NK-92 treated with Interleukin-12 subunit alpha and Interleukin-12 subunit beta, amount 100 ng/mL, for 24 hours (cell line): ENCODE measurements at regions not wholly inside any gene's neighbourhood (a gene's known extent, or its start where the extent isn't known, plus 50 kb on each side); places are given as distances from the start of the nearest gene placed in this dataset.

ENCODE experiments used
- DNase-seq: peaks from one replicate; lab custom pipeline; 2025; lab: John Stamatoyannopoulos, UW

- DNase-seq, result no peak
These were observed 324.7 kb downstream of the ETS1 start for GRCh38 chr11:128262463-128263345.

DNA sequence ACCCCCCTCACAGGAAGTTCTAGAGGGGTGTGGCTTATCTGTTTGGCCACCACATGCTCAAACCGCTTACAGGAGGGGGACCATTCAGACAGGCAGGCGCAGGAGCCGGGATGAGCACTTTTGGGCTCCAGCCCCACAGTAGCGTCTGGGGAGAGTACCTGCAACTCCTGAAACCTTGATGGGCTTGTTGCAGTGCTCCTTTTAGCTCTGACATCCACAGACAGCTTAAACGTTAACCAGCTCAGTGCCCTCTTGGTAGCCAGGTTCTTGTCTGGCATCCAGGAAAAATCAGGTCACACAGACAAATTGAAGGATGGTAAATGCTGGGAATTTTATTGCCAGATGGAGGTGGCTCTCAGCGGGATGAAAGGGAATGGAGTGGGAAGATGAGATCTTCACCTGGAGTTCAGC, 326.3 kb downstream of the ETS1 start:
- DNase-seq, result no peak

GRCh38 chr11:128260398-128260797, 327.0 kb downstream of the ETS1 start:
- no peak for DNase-seq

- no peak for DNase-seq
These were observed 327.5 kb downstream of the ETS1 start for GRCh38 chr11:128259816-128260215.

DNA sequence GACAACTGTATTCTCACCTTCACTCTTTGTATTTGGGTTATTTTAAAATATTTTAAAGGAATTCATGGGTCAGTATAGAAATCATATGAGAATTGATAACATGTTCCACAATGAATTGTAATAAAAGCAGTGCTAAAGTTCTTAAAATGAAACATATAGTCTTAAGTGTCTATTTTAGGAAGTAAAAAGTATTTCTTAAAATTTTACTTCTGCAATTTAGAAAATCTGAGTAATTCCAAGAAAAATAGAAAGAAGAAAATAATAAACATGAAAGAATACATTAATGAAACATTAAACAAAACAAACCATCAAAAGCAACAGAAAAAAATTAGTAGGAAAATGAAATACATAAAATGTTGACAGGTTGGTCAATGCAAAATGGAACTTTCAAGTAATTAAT, 332.4 kb downstream of the ETS1 start:
- no peak for DNase-seq

DNA sequence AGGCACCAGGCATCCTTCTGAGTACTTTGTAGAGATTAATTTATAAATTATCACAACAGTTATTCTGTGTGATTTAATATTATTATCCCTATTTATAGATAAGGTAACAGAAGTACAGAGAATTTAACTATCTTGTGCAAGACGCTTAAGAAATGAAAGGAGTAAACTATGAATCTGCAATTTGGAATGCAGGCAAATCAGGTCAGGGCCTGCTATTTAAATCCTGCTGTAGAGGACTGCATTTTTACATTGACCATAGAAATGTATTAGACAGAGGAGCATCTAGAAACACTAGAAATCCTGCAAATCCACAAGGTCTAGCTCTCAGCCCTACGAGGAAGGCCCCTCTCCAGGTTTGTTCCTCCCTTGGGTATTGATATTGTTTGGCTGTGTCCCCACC, 336.2 kb downstream of the ETS1 start:
- no peak for DNase-seq

DNA sequence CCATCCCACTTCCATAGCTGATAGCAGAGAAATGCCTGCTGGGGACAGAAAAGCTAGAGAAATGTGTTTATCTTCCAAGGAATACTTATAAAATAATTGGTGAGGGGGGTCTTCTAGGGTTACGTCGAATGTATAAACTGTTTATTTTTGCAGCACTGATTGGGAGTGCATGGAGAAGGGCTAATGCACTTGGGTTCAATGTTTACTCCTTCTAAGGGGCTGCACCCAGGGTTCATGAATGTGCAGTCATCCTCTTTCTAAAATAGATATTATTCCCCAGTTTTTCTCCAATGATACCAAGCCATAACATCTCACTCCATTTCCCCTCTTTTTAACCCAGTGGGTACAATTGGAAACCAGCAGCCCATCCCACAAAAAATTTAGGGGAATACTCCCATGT, 336.9 kb downstream of the ETS1 start:
- DNase-seq, result no peak

GRCh38 chr11:128246810-128247594, 340.4 kb downstream of the ETS1 start:
- no peak for DNase-seq

DNA sequence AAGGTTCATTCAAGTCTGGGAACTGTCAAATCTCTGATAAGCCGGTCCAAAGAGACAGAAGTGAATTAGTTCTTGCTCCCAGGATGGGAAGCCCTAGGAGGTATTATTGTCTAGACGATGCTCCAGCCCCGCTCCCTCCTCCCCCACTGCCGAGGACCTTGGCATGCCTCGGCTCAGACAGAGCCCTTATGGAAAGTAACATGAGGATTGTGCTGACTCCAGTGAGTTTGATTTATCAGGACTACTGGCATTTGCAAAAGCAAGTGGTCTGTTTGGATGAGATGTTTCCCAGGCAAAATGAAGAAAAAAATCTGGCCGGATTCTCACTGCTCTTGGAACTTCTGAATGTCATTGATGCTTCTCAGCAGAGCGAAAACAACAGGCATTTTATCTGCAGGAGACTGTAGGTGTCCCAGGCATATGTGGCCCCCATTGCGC, 341.0 kb downstream of the ETS1 start:
- DNase-seq, result no peak

DNA sequence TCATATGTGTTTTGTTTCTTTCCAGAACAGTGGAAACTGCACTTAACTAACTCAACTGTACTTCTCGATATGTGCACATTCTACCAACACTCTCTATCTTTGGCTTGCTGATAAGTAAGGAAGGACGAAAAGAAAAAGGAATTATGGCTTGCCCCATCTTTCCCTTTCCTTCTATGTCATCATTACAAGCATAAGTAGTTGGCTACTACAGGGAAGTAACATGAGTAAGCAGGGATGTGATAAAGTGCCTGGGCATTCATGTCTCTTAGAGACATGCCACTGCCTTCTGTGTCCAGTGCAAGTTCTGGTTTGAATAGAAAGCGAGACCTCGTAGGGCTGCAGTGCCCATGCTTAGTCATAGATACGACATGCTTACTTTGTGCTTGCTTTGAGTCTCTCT, 342.5 kb downstream of the ETS1 start:
- DNase-seq, result no peak

- no peak for DNase-seq
These were observed 344.9 kb downstream of the ETS1 start for GRCh38 chr11:128242451-128242850.

- no peak for DNase-seq
These were observed 346.8 kb downstream of the ETS1 start for GRCh38 chr11:128240546-128240945.

- no peak for DNase-seq
These were observed 348.1 kb downstream of the ETS1 start for GRCh38 chr11:128239306-128239705.

DNA sequence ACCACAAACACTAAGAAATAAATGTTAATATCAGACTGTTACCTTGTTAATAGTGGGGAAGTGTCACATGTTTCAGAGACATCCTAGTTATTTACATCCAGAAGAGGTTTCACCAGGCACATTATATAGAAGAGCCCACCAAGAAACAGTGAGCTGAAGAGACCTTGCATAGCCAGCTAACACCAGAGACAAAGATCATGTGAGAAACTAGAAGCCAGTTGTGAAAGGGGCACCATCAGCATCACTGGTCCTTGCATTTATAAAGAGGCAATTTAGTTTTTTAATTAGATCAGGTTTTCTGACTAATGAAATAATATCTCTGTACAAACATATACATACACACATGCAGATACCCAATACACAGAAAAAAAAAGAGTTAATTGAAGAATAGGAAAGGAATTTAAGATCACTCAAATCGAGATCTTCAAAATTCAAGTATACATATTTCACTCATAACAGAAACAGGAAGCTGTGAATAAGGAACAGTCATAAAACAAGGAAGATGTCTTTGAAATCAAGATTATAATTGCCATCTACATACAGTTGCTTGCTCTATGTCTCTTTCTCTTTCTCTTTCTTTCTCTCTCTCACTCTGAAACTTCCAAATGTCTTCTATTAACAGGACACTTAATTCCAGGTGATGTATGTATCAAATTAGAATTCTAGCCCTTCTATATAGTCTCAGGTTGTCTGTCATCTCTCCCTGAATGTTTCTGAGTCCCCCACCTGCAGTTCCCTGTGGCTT, 348.7 kb downstream of the ETS1 start:
- no peak for DNase-seq

DNA sequence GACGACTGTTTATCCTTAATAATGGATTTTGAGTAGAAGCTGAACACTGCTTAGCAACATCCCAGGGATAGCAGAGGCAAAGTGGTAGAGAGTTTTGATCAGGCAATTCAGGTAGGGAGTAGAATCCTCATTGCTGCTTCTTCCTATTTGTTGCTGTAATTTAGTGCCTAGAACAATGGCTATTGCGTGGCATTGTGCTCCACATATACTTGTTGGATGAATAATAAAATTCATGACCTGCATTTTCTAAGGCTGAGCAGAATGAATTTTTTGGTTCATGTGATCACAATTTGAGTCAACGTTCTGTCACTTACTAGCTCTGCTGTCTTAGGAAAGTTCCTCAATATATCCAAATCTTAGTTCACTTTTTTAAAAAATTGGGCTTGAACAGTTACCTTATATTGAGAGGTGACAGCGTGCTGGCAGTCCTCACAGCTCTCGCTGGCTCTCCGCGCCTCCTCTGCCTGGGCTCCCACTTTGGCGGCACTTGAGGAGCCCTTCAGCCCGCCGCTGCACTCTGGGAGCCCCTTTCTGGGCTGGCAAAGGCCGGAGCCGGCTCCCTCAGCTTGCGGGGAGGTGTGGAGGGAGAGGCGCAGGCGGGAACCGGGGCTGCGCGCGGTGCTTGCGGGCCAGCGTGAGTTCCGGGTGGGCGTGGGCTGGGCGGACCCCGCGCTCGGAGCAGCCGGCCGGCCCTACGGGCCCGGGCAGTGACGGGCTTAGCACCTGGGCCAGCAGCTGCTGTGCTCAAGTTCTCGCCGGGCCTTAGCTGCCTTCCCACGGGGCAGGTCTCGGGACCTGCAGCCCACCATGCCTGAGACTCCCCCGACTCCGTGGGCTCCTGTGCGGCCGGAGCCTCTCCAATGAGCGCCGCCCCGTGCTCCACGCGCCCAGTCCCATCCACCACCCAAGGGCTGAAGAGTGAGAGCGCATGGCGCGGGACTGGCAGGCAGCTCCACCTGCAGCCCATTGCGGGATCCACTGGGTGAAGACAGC, 350.6 kb downstream of the ETS1 start:
- DNase-seq, result no peak

DNA sequence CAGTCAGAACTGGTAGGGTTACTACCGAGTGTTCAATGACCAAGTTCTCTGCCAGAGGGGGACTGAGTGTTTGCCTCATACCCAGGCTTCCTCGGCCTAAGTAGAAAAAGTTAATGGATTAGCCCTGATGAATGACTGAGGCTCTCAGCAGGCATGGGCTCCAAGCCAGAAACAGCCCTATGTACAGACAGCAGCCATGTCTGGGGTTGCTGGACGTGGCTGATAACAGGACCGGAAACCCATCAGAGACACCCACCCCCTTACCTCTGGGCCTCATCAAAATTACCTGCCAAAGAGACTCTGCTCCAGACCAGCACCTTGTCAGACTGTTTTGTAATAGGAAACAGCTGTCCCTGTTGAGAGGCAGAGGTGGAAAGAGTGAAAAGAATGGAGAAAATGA, 351.4 kb downstream of the ETS1 start:
- DNase-seq, result no peak

- no peak for DNase-seq
These were observed 351.9 kb downstream of the ETS1 start for GRCh38 chr11:128235426-128235825.

GRCh38 chr11:128234143-128234542, 353.2 kb downstream of the ETS1 start:
- no peak for DNase-seq

- no peak for DNase-seq
These were observed 354.8 kb downstream of the ETS1 start for GRCh38 chr11:128232588-128232987.

DNA sequence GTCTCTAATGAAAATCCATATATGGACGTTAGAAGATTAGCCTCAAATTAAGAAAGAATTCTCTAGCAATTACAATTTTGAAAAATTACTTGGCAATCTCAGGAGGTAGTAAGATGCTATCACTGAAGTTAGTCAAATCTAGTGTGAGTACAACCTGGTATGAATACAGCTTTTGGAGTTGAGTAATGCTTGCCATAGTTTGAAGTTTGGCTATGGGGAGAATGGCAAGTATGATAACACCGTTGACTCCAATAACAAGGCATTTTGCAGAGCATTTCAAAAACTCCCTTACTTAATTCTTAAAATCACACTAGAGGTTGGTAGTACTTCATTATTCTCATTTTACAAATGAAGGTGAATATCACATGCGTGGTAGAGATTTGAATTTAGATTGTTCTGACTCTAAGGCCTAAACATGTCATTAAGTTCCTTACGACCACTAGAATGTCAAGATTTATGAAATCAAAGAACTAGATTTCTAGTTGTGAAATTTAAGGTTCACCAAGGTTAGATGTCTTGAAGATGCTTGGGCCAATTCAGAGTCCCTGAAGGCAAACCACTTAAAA, 355.4 kb downstream of the ETS1 start:
- no peak for DNase-seq

DNA sequence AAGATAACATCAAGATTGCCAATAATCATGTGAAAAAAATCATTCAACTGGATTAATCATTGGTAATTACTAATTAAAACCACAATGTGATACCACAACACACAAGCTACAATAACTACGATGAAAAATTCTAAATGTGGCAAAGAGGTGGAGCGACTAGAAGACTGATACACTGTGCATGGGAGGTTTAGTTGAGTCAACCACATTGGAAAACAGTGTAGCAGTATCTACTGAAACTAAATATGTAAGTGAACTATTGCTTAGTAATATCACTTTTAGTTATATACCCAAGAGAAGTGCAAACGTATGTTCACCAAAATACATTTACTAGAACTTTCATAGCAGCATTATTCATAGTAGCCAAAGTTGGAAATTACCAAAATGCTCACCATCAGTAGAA, 359.9 kb downstream of the ETS1 start:
- no peak for DNase-seq
